ENCODE measurements at regions not wholly inside any gene's neighbourhood (a gene's known extent, or its start where the extent isn't known, plus 50 kb on each side); places are given as distances from the start of the nearest gene placed in this dataset.

GRCh38 chr9:17862101-17862500 is 283.2 kb downstream of the SH3GL2 start:
- Histone ChIP-seq H3K56ac (ENCODE audit: insufficient read length, low read depth, low read length) (no peak overlapping the region), H2AFZ (ENCODE audit: low read length) (no peak overlapping the region), H3K9me3 (ENCODE audit: control insufficient read depth, low read depth, low read length) (no peaks in the 10 kb centered on the region), H2BK20ac (ENCODE audit: low read depth, low read length, poor library complexity, severe bottlenecking) (no peak overlapping the region), H4K8ac (replicated peaks; ENCODE audit: insufficient read length, low read depth, low read length) (no peak overlapping the region), H3K18ac (ENCODE audit: insufficient read length, low read depth, low read length) (no peak overlapping the region), H3K14ac (ENCODE audit: insufficient read depth, low read length) (no peak overlapping the region), H4K20me1 (ENCODE audit: control insufficient read depth, insufficient read depth, insufficient read length) (no peaks in the 10 kb centered on the region), H3K79me1 (ENCODE audit: insufficient read depth, low read depth, low read length, poor library complexity, severe bottlenecking) (no peaks in the 10 kb centered on the region), H2BK12ac (ENCODE audit: insufficient read length, low read depth, low read length) (no peak overlapping the region), H3K4me1 (ENCODE audit: insufficient read depth, low read length) (no peaks in the 10 kb centered on the region), H2BK5ac (ENCODE audit: insufficient read length, low read length) (no peak overlapping the region), H3T11ph (ENCODE audit: low read length) (no peak overlapping the region), H3K9ac (ENCODE audit: extremely low read depth, insufficient read length, low read length) (no peak overlapping the region), H4K91ac (ENCODE audit: insufficient read length, low read depth, low read length) (no peak overlapping the region), H3K23ac (ENCODE audit: insufficient read length, low read depth, low read length) (no peak overlapping the region), H4K5ac (ENCODE audit: insufficient read length, low read depth, low read length) (no peak overlapping the region), H2AK5ac (ENCODE audit: insufficient read length, low read length) (no peak overlapping the region), H3K4ac (ENCODE audit: low read depth, low read length) (no peak overlapping the region), H3K79me2 (ENCODE audit: insufficient read depth, low read length) (no peaks in the 10 kb centered on the region), H3K27me3 (ENCODE audit: insufficient read depth, low read length) (no peaks in the 10 kb centered on the region), H3K27ac (ENCODE audit: insufficient read length, low read depth, low read length) (no peak overlapping the region), H3K4me2 (ENCODE audit: insufficient read depth, insufficient read length, low read length) (no peak overlapping the region), H2BK120ac (ENCODE audit: low read depth, low read length, poor library complexity, severe bottlenecking) (no peak overlapping the region), H3K23me2 (ENCODE audit: insufficient read length, low read depth, low read length, poor library complexity, severe bottlenecking) (no peaks in the 10 kb centered on the region), H2BK15ac (ENCODE audit: low read depth, low read length) (no peak overlapping the region)
- Mint-ChIP-seq H3K9me3 (no peaks in the 10 kb centered on the region), H3K27me3 (ENCODE audit: low read depth) (no peaks in the 10 kb centered on the region; the same call in 1 of the 2 replicates), H3K36me3 (ENCODE audit: insufficient read depth in 1 of 3, low read depth in 3 of 3) (no peaks in the 10 kb centered on the region), H3K4me3 (no peak overlapping the region), H3K27ac (no peak overlapping the region), H3K4me1 (no peaks in the 10 kb centered on the region)
- DNase-seq = no peak
- no peak for TF ChIP-seq CTCF (conservative IDR thresholded peaks at IDR 0.05)
- WGBS (ENCODE audit: extremely low coverage, insufficient read length, low lambda C conversion rate) = no CpG with 5 or more reads among the region's 4 CpGs
